Kidney glomerular epithelial cell (primary cell): ENCODE measurements at regions not wholly inside any gene's neighbourhood (a gene's known extent, or its start where the extent isn't known, plus 50 kb on each side); places are given as distances from the start of the nearest gene placed in this dataset.
"Not testable (repeated sequence)": the region's sequence is repeated elsewhere in the genome, so short reads cannot be mapped to it uniquely, and the experiment has no call there.

ENCODE experiments used
- DNase-seq: peaks from one replicate; lab custom pipeline; 2025; lab: John Stamatoyannopoulos, UW

GRCh38 chr6:6946206-6947155 is 161.3 kb upstream of the RREB1 start:
- DNase-seq: no peak

DNA sequence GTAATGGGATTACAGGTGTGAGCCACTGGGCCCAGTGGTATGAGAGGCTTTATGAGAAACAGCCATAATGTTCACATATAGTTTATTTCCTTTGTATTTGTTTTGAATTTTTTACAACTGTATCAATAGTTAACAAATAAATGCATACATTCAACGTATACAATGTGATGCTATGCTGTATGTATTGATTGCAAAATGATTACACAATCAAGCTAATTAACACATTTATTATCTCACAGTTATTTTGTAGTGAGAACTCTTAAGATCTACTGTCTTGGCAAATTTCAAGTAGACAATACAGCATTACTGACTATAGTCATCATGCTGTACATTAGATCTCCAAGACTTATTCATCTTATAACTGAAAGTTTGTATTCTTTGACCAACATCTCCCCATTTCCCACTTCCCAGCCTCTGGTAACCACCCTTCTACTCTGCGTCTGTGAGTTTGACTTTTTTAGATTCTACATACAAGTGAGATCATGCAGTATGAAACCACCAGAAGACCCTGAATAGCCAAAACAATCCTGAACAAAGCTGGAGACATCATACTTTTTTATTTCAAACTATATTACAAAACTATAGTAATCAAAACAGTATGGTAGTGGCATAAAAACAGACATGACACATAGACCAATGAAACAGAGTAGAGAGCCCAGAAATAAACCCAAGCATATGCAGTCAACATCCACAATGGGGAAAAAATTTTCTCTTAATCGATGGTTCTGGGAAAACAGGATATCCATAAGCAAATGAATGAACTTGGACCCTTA is 157.2 kb upstream of the RREB1 start:
- no peak for DNase-seq

DNA sequence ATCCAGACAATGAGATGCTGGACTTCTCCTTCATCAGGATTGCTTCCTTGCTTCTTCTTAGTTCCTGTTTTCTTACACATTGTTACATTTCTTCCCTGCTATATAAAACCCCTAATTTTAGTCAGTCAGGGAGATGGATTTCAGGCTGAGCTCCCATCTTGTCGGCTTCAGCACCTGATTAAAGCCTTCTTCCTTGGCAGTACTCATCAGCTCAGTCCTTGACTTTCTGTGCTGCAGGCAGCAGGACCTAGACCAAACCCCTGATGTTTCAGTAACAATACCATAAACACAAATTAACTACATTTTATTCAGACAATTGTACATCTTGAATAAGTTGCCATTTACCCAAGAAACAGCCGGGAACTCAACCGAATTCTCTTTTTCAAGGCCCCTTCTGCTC is 156.4 kb upstream of the RREB1 start:
- no peak for DNase-seq

DNA sequence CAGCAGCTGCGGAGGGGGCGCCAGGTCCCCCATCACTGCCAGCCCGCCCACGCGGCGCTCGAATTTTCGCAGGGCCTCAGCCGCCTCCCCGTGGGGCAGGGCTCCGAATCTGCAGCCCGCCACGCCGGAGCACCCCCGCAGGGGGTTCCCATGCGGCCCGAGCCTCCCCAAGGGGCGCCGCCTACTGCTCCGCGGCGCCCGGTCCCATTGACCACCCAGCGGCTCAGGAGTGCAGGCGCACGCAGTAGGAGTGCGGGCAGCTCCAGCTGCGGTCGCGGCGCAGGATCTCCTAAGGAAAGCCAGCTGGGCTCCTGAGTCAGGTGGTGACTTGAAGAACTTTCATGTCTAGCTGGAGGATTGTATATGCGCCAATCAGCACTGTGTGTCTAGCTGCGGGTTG is 155.3 kb upstream of the RREB1 start:
- no peak for DNase-seq

DNA sequence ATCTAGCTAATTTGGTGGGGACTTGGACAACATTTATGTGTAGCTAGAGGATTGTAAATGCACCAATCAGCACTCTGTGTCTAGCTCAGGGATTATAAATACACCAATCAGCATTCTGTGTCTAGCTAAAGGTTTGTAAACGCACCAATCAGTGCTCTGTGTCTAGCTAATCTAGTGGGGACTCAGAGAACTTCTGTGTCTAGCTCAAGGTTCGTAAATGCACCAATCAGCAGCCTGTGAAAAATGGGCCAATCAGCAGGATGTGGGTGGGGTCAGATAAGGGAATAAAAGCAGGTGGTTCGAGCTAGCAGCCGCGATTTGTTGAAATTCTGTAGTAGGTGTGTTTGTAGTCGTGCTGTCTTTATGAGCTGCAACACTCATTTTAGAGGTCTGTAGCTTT is 154.8 kb upstream of the RREB1 start:
- not testable (repeated sequence) for DNase-seq

GRCh38 chr6:6960571-6961251 is 147.1 kb upstream of the RREB1 start:
- DNase-seq: no peak

- no peak for DNase-seq
These were observed 145.7 kb upstream of the RREB1 start for GRCh38 chr6:6962086-6962485.

GRCh38 chr6:6962699-6963098 is 145.1 kb upstream of the RREB1 start:
- no peak for DNase-seq

GRCh38 chr6:6963390-6963789 is 144.4 kb upstream of the RREB1 start:
- not testable (repeated sequence) for DNase-seq

DNA sequence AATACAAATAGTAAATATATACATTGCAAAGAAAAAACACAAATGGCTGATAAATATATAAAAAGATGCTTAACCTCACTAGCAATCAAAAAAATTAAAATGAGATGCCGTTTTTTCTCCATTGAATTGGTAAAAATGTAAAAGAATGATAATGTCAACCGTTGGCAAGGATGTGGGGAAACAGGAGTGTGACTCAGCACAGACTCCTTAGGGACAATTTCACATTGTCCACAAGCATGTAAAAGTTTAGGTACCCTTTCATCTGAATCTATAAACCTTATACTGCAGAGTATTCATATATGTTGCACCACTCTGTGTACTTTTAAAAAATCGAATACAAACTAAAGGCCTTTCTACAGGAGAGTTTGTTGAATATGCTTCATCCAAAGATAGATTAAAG is 143.1 kb upstream of the RREB1 start:
- no peak for DNase-seq

DNA sequence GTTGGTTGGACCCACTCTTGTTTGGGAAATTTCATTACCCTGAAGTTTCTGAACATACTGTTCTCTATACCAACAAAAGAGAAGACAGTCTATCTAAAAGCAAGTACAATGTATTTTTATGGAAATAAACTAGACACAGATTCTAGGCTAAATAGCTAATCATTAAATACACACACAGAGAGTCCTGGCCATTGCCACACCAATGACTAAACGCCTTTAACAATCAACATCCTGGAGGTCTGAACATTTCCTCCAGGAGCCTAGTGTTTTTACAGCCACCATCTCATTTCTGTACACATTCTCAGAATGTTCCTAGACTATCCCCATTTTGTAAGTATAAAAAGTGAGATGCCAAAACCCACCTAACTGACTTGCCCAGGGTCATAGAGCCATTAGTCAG is 141.6 kb upstream of the RREB1 start:
- no peak for DNase-seq

GRCh38 chr6:6966569-6966968 is 141.2 kb upstream of the RREB1 start:
- DNase-seq: no peak

DNA sequence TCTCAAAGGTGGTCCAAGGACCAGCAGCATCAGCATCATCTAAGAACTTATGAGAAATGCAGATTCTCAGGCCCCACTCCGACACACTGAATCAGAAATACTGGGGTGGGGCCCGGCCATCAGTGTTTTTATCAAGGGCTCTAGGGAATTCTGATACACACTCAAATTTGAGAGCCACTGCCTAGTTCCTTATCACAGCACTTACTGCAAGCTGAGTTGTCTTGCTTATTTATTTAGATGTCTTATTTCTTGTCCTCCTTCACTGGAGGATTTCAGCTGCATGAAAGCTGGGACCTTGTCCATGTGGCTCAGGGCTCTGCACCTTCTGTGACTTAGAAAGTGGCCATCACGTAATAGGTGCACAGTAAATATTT is 139.4 kb upstream of the RREB1 start:
- no peak for DNase-seq

DNA sequence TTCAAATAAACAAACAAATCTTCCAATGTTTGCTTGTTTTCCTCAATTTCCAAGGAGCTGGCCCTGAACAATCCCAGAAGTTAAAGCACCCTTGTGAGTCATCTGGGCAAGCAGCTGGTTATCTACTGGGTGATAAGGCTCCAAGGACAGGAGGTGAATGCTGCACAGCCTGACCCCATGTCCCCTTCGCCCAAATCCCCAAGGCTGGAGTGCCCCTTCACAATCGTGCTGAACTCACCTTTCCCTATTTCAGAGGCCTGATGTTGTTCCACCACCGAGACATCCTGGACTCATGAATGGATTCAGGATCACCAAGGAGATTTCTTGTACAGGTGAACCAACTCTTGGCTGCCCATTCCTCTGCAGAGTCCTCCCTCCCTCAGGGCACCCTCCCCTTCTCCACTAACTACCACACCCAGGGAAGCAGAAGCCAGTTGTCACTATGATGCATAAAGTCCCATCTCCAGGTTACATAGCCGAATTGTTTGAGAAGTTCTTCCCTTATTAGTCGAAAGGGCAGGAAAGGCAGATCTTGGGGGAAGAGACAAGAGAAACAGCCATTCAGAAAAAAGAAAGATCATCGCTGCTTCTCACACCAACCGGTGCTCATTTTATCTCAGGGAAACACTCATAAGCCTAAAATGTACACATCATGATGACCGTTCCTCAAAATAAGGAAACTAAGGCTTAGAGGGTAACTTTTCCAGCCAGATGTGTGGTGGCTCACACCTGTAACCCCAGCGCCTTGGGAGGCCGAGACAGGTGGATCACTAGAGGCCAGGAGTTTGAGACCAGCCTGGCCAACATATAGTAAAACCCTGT is 138.8 kb upstream of the RREB1 start:
- no peak for DNase-seq

DNA sequence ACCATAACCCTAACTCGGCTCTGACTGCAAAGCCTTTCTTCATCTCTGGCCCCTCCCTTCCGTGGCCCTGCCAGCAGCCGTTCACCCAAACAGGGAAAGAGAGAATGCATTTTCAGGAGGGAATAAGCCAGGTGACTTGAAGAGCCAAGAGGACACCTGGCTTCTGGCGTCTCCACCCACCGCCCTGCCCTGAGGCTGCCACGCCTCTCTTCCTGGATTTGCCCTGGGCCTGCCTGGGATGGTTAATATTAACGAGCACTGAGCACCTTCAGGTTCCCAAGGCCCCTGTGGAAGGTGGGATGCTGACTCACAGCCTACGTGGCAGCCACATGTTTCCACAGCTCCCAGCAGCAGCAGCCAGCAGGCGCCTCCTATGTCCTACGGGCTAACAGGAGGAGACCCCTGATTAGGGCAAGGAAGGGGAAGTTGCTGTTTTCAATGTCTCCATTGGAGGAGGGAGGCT is 138.0 kb upstream of the RREB1 start:
- DNase-seq: no peak

- DNase-seq: no peak
These were observed 136.9 kb upstream of the RREB1 start for GRCh38 chr6:6970851-6971250.

- DNase-seq: no peak
These were observed 136.4 kb upstream of the RREB1 start for GRCh38 chr6:6971369-6971768.

DNA sequence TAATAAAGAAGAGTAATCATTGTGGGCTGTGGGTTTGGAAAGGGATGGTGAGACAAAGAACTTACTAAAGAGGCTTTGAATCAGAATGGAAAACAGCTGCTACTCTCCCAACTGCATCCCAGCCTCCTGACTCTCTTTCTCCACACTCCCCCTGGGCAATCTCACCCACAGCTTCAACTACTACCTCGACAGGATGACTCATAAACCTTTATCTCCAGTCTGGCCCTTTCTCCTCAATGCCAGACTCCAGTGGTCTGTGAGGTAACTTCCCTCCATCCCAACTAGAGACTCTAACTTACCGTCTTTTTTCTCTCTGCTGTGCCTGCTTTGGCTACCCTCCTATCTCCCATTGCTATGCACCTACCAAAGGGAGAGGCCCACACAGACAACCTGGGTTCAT is 135.3 kb upstream of the RREB1 start:
- peak; percentile 5 for DNase-seq

GRCh38 chr6:6973721-6974120 is 134.0 kb upstream of the RREB1 start:
- DNase-seq: no peak

DNA sequence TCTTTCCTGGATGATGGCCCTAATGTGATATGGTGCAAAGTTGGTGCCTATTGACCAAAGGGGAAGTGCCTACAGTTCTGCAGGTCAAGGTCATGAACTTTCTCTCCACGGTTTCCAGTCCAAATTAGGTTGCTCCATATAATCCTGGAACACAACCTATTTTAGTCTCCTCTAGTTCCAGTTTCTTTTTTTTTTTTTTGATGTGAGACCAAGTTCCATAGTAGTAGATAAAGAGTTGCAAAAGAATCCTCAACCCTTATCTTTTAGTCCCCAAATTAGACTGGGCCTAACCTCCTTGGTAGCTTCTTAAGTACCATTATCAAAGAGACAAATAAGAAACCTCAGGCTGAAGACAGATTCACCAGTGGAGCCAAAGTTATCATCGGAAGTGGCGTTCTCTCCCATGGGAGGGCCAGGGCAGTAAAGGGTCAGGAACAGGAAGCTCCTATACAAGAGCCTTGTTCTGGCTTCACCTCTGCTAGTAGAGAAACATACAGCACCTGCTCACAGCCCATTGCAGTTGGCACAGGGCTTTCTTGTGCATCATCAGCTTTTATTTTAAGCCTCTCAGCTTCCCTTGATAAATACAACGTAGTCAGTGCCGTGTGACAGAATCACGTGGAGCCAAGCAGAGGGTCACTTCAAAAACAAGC is 132.2 kb upstream of the RREB1 start:
- no peak for DNase-seq

DNA sequence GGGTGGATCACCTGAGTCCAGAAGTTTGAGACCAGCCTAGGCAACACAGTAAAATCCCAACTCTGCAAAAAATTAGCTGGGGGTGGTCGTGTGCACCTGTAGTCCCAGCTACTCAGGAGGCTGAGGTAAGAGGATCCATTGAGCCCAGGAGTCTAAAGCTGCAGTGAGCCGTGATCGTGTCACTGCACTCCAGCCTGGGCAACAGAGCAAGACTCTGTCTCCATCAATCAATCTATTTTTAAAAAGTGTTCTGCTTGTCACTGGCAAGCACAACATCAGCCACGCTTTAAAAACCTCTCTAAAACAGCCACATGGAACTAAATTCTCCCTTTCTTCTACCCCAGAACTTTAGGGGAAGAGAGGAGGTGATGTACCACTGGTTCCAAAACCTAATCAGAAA is 131.6 kb upstream of the RREB1 start:
- DNase-seq: no peak
